ENCODE measurements at regions not wholly inside any gene's neighbourhood (a gene's known extent, or its start where the extent isn't known, plus 50 kb on each side); places are given as distances from the start of the nearest gene placed in this dataset.

DNA sequence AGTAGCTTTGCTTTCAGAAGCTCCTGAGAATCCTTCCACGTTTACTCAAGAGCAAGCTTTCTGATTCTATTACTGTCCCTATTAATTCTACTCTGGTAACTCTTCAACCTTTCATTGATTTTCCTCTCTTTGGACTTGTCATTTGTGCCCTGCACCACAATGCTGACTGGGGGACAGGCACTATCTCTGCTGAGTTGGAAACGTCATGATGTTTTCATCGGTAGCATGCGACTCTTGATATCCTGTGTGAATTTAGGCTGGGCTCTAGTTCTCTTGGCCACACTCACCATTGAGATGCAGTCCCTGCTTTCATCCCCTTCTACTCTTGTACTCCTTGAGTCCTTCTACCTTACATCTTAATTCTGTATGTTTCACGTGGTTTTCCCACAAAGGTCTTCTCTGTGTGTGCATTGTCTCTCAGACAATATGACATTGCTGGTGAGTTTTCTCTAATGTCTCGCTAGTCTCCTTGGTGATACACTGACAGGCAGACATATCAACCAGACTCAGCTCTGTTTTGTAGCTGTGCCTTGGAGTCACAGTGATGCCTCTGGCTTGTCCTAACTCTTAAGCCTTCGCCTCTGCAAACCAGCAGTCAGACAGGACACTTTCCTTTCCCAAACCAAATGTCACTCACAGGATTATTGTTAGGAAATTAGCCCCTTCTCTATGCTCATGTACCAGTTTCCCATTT is 223.6 kb upstream of the ADGRL2 start:
- TF ChIP-seq, protein P1, sequence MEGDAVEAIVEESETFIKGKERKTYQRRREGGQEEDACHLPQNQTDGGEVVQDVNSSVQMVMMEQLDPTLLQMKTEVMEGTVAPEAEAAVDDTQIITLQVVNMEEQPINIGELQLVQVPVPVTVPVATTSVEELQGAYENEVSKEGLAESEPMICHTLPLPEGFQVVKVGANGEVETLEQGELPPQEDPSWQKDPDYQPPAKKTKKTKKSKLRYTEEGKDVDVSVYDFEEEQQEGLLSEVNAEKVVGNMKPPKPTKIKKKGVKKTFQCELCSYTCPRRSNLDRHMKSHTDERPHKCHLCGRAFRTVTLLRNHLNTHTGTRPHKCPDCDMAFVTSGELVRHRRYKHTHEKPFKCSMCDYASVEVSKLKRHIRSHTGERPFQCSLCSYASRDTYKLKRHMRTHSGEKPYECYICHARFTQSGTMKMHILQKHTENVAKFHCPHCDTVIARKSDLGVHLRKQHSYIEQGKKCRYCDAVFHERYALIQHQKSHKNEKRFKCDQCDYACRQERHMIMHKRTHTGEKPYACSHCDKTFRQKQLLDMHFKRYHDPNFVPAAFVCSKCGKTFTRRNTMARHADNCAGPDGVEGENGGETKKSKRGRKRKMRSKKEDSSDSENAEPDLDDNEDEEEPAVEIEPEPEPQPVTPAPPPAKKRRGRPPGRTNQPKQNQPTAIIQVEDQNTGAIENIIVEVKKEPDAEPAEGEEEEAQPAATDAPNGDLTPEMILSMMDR (IDR thresholded peaks at IDR 0.05), result no peak
- no peak for TF ChIP-seq POLR2A (IDR thresholded peaks at IDR 0.05)
